OCI-LY1 (cell line): ENCODE measurements at regions not wholly inside any gene's neighbourhood (a gene's known extent, or its start where the extent isn't known, plus 50 kb on each side); places are given as distances from the start of the nearest gene placed in this dataset.

Experiments
- EZH2 ChIP-seq: fragments of 200-600 bp; sonication (generic), shearing (Covaris generic); IDR thresholded peaks from 2 replicates; pipeline ENCODE4 v1.8.0; 2017; ENCODE audit warnings: borderline replicate concordance, mixed run types, mild to moderate bottlenecking, antibody characterized with exemption, low read length, moderate library complexity, mixed read lengths
- TF ChIP-seq, protein P1 (sequence below): fragments of 200-600 bp; sonication (generic), shearing (Covaris generic); IDR thresholded peaks from 2 replicates; pipeline ENCODE4 v1.5.1; 2017; ENCODE audit warnings: mild to moderate bottlenecking, antibody characterized with exemption, low read length, moderate library complexity, mixed read lengths

DNA sequence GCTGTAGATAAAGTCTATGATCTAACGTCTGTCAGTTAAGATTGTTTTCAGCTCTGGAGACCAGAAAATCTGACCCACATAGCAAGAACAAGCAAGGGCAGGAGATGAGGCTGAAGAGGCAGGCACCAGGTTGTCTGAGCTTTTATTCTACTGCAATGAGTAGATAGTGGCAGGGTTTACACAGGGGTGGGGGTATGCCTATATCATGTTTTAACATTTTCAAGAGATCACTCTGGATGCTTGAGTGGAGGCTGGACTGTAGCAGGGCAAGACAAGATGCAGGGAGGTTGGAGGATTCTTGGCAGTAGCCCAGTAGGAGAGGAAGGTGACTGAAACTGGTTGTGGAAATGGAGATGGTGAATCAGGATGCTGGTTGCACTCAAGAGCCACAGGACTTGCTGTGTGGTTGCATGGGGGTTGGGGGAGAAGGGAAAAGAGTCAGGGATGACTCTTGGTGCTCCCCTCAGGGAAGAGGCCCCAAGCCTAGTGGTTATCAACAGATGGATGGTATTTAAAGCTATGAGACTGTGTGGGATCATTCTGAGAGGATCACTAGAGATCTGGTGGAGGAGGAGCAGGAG lies 143.1 kb upstream of the KCNJ18 start:
- TF ChIP-seq, protein P1, sequence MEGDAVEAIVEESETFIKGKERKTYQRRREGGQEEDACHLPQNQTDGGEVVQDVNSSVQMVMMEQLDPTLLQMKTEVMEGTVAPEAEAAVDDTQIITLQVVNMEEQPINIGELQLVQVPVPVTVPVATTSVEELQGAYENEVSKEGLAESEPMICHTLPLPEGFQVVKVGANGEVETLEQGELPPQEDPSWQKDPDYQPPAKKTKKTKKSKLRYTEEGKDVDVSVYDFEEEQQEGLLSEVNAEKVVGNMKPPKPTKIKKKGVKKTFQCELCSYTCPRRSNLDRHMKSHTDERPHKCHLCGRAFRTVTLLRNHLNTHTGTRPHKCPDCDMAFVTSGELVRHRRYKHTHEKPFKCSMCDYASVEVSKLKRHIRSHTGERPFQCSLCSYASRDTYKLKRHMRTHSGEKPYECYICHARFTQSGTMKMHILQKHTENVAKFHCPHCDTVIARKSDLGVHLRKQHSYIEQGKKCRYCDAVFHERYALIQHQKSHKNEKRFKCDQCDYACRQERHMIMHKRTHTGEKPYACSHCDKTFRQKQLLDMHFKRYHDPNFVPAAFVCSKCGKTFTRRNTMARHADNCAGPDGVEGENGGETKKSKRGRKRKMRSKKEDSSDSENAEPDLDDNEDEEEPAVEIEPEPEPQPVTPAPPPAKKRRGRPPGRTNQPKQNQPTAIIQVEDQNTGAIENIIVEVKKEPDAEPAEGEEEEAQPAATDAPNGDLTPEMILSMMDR: no peak
- TF ChIP-seq EZH2: no peak
